CD8-positive, alpha-beta memory T cell (primary cell): ENCODE measurements at regions not wholly inside any gene's neighbourhood (a gene's known extent, or its start where the extent isn't known, plus 50 kb on each side); places are given as distances from the start of the nearest gene placed in this dataset.
"Not testable (repeated sequence)": the region's sequence is repeated elsewhere in the genome, so short reads cannot be mapped to it uniquely, and the experiment has no call there.

Experiments used
- CTCF ChIA-PET: fragments of 350-600 bp; sonication (Branson Sonifier 250); formaldehyde crosslinking; loops from one replicate; lab custom pipeline; 2021; ENCODE audit warnings: antibody characterized with exemption; lab: Charles Lee
- POLR2A ChIA-PET: fragments of 350-600 bp; sonication (Branson Sonifier 250); formaldehyde crosslinking; loops from one replicate; lab custom pipeline; 2021; ENCODE audit warnings: antibody characterized with exemption; lab: Charles Lee
- DNase-seq, 5 donors: peaks; one replicate each; pipeline versions ENCODE4 v3.0.0 to v3.0.0-alpha.2; 2020 to 2022; ENCODE audit warnings: mixed read lengths in 1 of 5
- H3K27ac ChIP-seq: one replicate; pipeline ENCODE4 v1.7.0; 2013; ENCODE audit warnings: low read depth, mild to moderate bottlenecking, low read length, moderate library complexity
- H3K27me3 ChIP-seq: 2 replicates; pipeline ENCODE4 v1.7.0; 2013; ENCODE audit warnings: low read length, mild to moderate bottlenecking; ENCODE audit not compliant: insufficient read depth, poor library complexity, severe bottlenecking
- H3K36me3 ChIP-seq: 2 replicates; pipeline ENCODE4 v1.7.0; 2013; ENCODE audit warnings: mild to moderate bottlenecking, low read length, moderate library complexity; ENCODE audit not compliant: insufficient read depth
- H3K4me1 ChIP-seq: 2 replicates; pipeline ENCODE4 v1.7.0; 2013; ENCODE audit warnings: mild to moderate bottlenecking, low read length, moderate library complexity; ENCODE audit not compliant: insufficient read depth
- H3K4me3 ChIP-seq: 2 replicates; pipeline ENCODE4 v1.7.0; 2013; ENCODE audit warnings: mild to moderate bottlenecking, low read length
- H3K9me3 ChIP-seq: 2 replicates; pipeline ENCODE4 v1.7.0; 2013; ENCODE audit warnings: mild to moderate bottlenecking, low read length
- H3K27ac Mint-ChIP-seq, 8 donors: one replicate each; pipeline ENCODE4 v1.8.0; 2020 to 2021; ENCODE audit warnings: mixed read lengths in 8 of 8, mild to moderate bottlenecking in 6 of 8, inconsistent platforms in 3 of 8, moderate library complexity in 3 of 8
- H3K27me3 Mint-ChIP-seq, 2 donors: one replicate each; pipeline ENCODE4 v1.8.0; 2020 to 2021; ENCODE audit warnings: mixed read lengths in 2 of 2, mild to moderate bottlenecking in 1 of 2, moderate library complexity in 1 of 2
- H3K36me3 Mint-ChIP-seq, 3 donors: one replicate each; pipeline ENCODE4 v1.8.0; 2020 to 2021; ENCODE audit warnings: mixed read lengths in 3 of 3, inconsistent platforms in 1 of 3, mild to moderate bottlenecking in 1 of 3
- H3K4me1 Mint-ChIP-seq, 3 donors: one replicate each; pipeline ENCODE4 v1.8.0; 2020 to 2021; ENCODE audit warnings: mixed read lengths in 3 of 3, inconsistent platforms in 1 of 3, mild to moderate bottlenecking in 1 of 3
- H3K4me3 Mint-ChIP-seq, 7 donors: one replicate each; pipeline ENCODE4 v1.8.0; 2020 to 2021; ENCODE audit warnings: mixed read lengths in 7 of 7, mild to moderate bottlenecking in 6 of 7, moderate library complexity in 4 of 7, inconsistent platforms in 2 of 7
- H3K9me3 Mint-ChIP-seq, 5 donors: one replicate each; pipeline ENCODE4 v1.8.0; 2020 to 2022; ENCODE audit warnings: mixed read lengths in 5 of 5, mild to moderate bottlenecking in 3 of 5, moderate library complexity in 2 of 5, inconsistent platforms in 1 of 5

GRCh38 chr13:44872751-44873150, 116.5 kb downstream of the NUFIP1 start:
- POLR2A ChIA-PET, result no interaction called here
- Mint-ChIP-seq H3K4me1 (peaks cover 0 to 9% (median 6%) of the 10 kb centered on the region in 3 donors), H3K36me3 (peaks cover 0 to 6% (median 0%) of the 10 kb centered on the region in 3 donors), H3K9me3 (peaks cover 0 to 9% (median 4%) of the 10 kb centered on the region in 5 donors), H3K27ac (no peak overlapping the region), H3K4me3 (no peak overlapping the region), H3K27me3 (peaks cover 14% of the 10 kb centered on the region in 2 donors)
- Histone ChIP-seq H3K9me3 (no peaks in the 10 kb centered on the region), H3K4me3 (no peak overlapping the region), H3K4me1 (no peaks in the 10 kb centered on the region), H3K36me3 (no peaks in the 10 kb centered on the region), H3K27ac (no peak overlapping the region), H3K27me3 (no peaks in the 10 kb centered on the region)
- CTCF ChIA-PET, result interaction anchor here (2.0 kb wide), 1 partner anchor 389 kb away, joined by 6 read pairs; no protein-coding TSS in a partner anchor
- DNase-seq, result no peak

- no peaks in the 10 kb centered on the region for H3K27me3 ChIP-seq
- CTCF ChIA-PET, result no interaction called here
- POLR2A ChIA-PET, result no interaction called here
- no peaks in the 10 kb centered on the region for H3K4me1 ChIP-seq
- no peak for DNase-seq
- no peak overlapping the region for H3K4me3 Mint-ChIP-seq
- H3K4me1 Mint-ChIP-seq, result peaks cover 0 to 9% (median 6%) of the 10 kb centered on the region in 3 donors
- no peak overlapping the region for H3K4me3 ChIP-seq
- H3K27ac ChIP-seq, result no peak overlapping the region
- no peaks in the 10 kb centered on the region for H3K36me3 Mint-ChIP-seq
- H3K27me3 Mint-ChIP-seq, result peaks cover 6 to 9% of the 10 kb centered on the region in 2 donors
- H3K36me3 ChIP-seq, result no peaks in the 10 kb centered on the region
- H3K9me3 Mint-ChIP-seq, result peaks cover 0 to 4% (median 0%) of the 10 kb centered on the region in 5 donors
- H3K27ac Mint-ChIP-seq, result no peak overlapping the region
- no peaks in the 10 kb centered on the region for H3K9me3 ChIP-seq
These were observed 118.8 kb downstream of the NUFIP1 start for GRCh38 chr13:44870456-44870929.

GRCh38 chr13:44869167-44869566, 120.1 kb downstream of the NUFIP1 start:
- Mint-ChIP-seq H3K9me3 (peaks cover 0 to 4% (median 0%) of the 10 kb centered on the region in 5 donors), H3K27ac (no peak overlapping the region), H3K27me3 (peaks cover 4 to 13% of the 10 kb centered on the region in 2 donors), H3K36me3 (no peaks in the 10 kb centered on the region), H3K4me1 (peaks cover 0 to 9% (median 6%) of the 10 kb centered on the region in 3 donors), H3K4me3 (no peak overlapping the region)
- Histone ChIP-seq H3K27me3 (no peaks in the 10 kb centered on the region), H3K4me1 (no peaks in the 10 kb centered on the region), H3K27ac (no peak overlapping the region), H3K36me3 (no peaks in the 10 kb centered on the region), H3K9me3 (no peaks in the 10 kb centered on the region), H3K4me3 (no peak overlapping the region)
- CTCF ChIA-PET, result no interaction called here
- POLR2A ChIA-PET, result no interaction called here
- no peak for DNase-seq

GRCh38 chr13:44868397-44868796, 120.9 kb downstream of the NUFIP1 start:
- Histone ChIP-seq H3K36me3 (no peaks in the 10 kb centered on the region), H3K9me3 (no peaks in the 10 kb centered on the region), H3K27ac (no peak overlapping the region), H3K4me1 (no peaks in the 10 kb centered on the region), H3K27me3 (no peaks in the 10 kb centered on the region), H3K4me3 (no peak overlapping the region)
- POLR2A ChIA-PET, result no interaction called here
- CTCF ChIA-PET, result no interaction called here
- Mint-ChIP-seq H3K27ac (peak overlapping the region in 2 of 8 donors; percentile 2 to 74), H3K27me3 (peaks cover 4 to 12% of the 10 kb centered on the region in 2 donors), H3K9me3 (peaks cover 0 to 4% (median 0%) of the 10 kb centered on the region in 5 donors), H3K36me3 (no peaks in the 10 kb centered on the region), H3K4me1 (peaks cover 0 to 9% (median 6%) of the 10 kb centered on the region in 3 donors), H3K4me3 (no peak overlapping the region)
- no peak for DNase-seq

- ChIA-PET POLR2A (no interaction called here), CTCF (no interaction called here)
- H3K9me3 ChIP-seq, result no peaks in the 10 kb centered on the region
- no peaks in the 10 kb centered on the region for H3K36me3 ChIP-seq
- no peaks in the 10 kb centered on the region for H3K27me3 ChIP-seq
- H3K4me3 Mint-ChIP-seq, result no peak overlapping the region
- no peaks in the 10 kb centered on the region for H3K4me1 ChIP-seq
- no peak for DNase-seq
- H3K4me3 ChIP-seq, result no peak overlapping the region
- H3K27me3 Mint-ChIP-seq, result peaks cover 4 to 11% of the 10 kb centered on the region in 2 donors
- peaks cover 0 to 4% (median 0%) of the 10 kb centered on the region in 5 donors for H3K9me3 Mint-ChIP-seq
- H3K27ac Mint-ChIP-seq, result no peak overlapping the region
- peaks cover 0 to 9% (median 6%) of the 10 kb centered on the region in 3 donors for H3K4me1 Mint-ChIP-seq
- H3K27ac ChIP-seq, result no peak overlapping the region
- no peaks in the 10 kb centered on the region for H3K36me3 Mint-ChIP-seq
These were observed 121.4 kb downstream of the NUFIP1 start for GRCh38 chr13:44867825-44868224.

GRCh38 chr13:44866411-44866911, 122.8 kb downstream of the NUFIP1 start:
- CTCF ChIA-PET, result no interaction called here
- POLR2A ChIA-PET, result no interaction called here

GRCh38 chr13:44865722-44866410, 123.4 kb downstream of the NUFIP1 start:
- H3K4me1 Mint-ChIP-seq, result peaks cover 0 to 9% (median 6%) of the 10 kb centered on the region in 3 donors
- H3K27ac Mint-ChIP-seq, result no peak overlapping the region
- no peak overlapping the region for H3K27ac ChIP-seq
- no peak for DNase-seq
- no peak overlapping the region for H3K4me3 Mint-ChIP-seq
- no peaks in the 10 kb centered on the region for H3K9me3 ChIP-seq
- no peaks in the 10 kb centered on the region for H3K36me3 ChIP-seq
- peaks cover 0 to 4% (median 0%) of the 10 kb centered on the region in 5 donors for H3K9me3 Mint-ChIP-seq
- peaks cover 4 to 11% of the 10 kb centered on the region in 2 donors for H3K27me3 Mint-ChIP-seq
- POLR2A ChIA-PET, result no interaction called here
- H3K4me1 ChIP-seq, result no peaks in the 10 kb centered on the region
- CTCF ChIA-PET, result no interaction called here
- H3K27me3 ChIP-seq, result no peaks in the 10 kb centered on the region
- no peak overlapping the region for H3K4me3 ChIP-seq
- H3K36me3 Mint-ChIP-seq, result no peaks in the 10 kb centered on the region

More at GRCh38 chr13:44866411-44866911, 122.8 kb downstream of the NUFIP1 start:
- Mint-ChIP-seq H3K27me3 (peaks cover 7 to 11% of the 10 kb centered on the region in 2 donors), H3K4me1 (peaks cover 0 to 9% (median 6%) of the 10 kb centered on the region in 3 donors), H3K27ac (no peak overlapping the region), H3K36me3 (no peaks in the 10 kb centered on the region), H3K9me3 (peaks cover 0 to 4% (median 0%) of the 10 kb centered on the region in 5 donors), H3K4me3 (no peak overlapping the region)
- Histone ChIP-seq H3K27ac (no peak overlapping the region), H3K4me3 (no peak overlapping the region), H3K9me3 (no peaks in the 10 kb centered on the region), H3K36me3 (no peaks in the 10 kb centered on the region), H3K27me3 (no peaks in the 10 kb centered on the region), H3K4me1 (no peaks in the 10 kb centered on the region)
- no peak for DNase-seq

- H3K27ac Mint-ChIP-seq, H3K9me3 Mint-ChIP-seq, H3K4me3 Mint-ChIP-seq, H3K27me3 ChIP-seq, H3K36me3 Mint-ChIP-seq, DNase-seq, H3K4me3 ChIP-seq, H3K4me1 ChIP-seq, H3K9me3 ChIP-seq, CTCF ChIA-PET, H3K4me1 Mint-ChIP-seq, H3K27ac ChIP-seq, H3K36me3 ChIP-seq, POLR2A ChIA-PET: not testable (repeated sequence)
- peaks cover 11 to 22% of the 10 kb centered on the region in 2 donors for H3K27me3 Mint-ChIP-seq
These were observed 125.6 kb downstream of the NUFIP1 start for GRCh38 chr13:44863641-44864040.
